Dermis blood vessel endothelial cell (primary cell): ENCODE measurements at regions not wholly inside any gene's neighbourhood (a gene's known extent, or its start where the extent isn't known, plus 50 kb on each side); places are given as distances from the start of the nearest gene placed in this dataset.
"Not testable (repeated sequence)": the region's sequence is repeated elsewhere in the genome, so short reads cannot be mapped to it uniquely, and the experiment has no call there.

Experiments used
- DNase-seq: peaks from one replicate; pipeline ENCODE4 v3.0.0; 2010

DNA sequence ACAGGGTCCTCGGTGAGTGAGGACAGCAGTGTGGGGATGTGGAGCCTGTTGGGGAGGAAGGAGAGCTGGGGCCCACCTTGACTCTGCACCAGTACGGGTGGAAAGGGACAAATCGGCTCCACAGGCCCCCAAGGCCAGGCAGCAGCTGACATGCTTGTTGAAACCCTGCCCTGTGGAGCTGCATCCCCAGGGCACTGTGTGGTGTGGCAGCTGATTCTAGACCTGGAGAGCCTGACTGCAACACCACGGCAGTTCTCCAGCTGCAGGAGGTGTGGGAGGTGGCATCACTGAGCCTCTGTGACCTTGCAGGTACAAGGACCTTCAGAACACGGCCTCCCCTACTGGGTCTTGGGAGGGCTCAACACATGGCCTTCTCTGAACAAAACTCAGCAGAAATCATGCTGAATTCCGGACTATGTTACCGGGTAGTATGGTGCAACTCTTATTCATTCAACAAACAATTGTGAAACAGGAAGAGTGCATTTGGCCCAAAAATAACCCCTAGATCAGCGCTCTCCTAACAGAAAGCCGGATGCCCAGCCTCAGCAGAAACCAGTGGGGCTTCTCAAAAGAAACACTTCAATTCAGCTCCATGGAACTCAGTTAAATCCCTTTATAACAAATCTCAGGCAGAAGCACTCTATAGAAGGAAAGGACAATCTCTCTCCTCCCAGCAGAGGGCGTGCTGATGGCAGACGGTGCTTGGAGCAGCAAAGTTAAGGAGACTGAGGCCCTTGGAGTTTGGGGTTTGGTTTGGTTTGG, 104.4 kb upstream of the SALL3 start:
- peak; percentile 24 for DNase-seq

DNA sequence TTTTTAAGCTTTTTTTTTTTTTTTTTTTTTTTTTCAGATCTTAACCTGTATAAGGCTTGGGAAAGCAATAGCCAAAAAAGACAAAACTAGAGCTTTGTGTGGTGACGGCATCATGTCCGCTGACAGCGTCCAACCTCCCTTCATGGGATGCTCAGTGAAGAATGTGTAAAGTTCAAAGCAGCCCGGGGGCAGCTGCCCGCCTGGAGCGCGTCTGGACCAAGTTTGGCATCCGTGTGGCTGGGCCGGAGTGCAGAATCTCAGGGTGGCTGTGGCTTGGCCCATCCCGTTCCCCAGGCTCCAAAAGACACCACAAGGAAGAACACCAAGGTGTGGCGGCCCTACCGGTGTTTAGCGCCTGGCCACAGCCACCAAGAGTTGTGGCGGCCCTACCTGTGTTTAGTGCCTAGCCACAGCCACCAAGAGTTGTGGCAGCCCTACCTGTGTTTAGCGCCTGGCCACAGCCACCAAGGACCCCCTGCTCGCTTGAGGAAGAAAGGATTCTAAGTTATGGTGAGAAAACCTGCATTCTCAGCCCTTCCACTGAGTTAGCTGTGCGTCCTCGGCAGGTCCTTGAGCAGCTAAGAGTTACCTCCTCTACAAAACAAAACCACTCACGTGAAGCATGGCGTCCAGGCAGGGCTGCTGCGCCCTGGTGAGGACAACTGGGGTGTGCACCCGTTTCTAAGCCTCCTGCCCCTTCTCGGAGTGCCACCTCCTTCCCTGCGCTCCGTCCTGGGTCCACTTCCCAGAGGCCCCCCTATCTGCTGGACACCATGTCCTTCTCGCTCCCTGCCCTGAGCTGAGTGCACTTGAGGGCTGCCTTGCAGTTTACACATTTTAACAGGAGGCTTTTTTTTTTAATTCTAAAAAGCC, 103.6 kb upstream of the SALL3 start:
- no peak for DNase-seq

DNA sequence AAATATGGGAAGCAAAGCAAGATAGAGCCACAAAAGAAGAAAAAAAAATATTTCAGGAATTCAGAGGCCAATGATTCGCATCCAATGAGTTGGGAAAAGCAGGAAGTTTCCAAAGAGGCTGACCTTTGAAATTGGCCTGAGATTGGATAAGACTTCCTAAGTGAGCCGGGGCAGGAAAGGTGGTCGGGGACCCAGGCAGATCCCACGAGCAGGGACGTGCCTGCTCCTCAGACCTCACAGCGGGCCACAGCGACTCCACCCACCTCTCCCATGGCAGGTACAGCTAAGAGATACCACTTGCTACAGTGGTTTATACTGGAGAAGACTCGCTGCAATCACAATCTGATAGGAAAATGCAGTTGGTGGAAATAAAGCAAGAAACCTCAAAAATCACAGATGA, 102.8 kb upstream of the SALL3 start:
- DNase-seq: no peak

DNA sequence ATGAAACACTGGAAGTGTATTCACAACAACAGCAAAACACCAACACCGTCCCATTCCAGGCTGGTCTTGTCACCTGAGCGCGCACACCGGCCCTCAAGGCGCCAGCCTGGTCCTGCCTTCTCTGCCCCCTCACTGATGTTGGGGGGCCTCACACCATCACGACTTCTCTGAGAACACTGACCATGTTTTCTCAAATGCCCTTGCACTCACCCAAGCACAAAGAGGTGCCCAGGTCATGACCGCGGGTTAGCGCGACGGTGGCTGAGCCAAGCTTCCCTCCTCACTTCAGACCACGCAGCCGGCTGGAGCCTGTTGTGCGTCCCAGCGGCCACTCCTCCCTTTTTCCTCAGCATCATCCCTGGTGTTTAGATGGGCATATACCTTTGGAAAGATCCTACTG, 101.3 kb upstream of the SALL3 start:
- DNase-seq: no peak

DNA sequence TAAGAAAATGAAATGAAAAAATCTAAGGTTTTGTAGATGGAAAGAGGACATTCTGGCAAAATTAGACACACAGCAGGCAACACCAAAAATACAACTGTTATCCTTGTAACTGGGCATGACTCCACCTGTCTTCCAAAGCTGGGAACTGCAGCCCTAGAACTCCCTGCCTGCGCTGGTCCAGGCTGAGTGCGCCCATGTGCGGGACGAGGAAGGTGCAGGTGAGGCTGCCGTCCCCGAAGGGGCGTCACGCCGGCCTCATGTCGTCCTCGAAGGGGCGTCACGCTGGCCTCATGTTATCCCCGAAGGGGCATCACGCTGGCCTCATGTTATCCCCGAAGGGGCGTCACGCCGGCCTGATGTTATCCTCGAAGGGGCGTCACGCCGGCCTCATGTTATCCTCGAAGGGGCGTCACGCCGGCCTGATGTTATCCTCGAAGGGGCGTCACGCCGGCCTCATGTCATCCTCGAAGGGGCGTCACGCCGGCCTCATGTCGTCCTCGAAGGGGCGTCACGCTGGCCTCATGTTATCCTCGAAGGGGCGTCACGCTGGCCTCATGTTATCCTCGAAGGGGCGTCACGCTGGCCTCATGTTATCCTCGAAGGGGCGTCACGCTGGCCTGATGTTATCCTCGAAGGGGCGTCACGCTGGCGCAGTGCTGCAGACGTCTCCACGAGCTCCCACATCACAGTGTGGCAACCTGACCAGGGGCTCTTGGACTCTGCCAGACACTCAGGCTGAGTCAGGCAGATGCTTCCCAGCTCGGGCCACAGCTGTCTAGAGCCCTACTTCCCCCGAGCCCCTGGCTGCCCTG, 100.3 kb upstream of the SALL3 start:
- DNase-seq: not testable (repeated sequence)

DNA sequence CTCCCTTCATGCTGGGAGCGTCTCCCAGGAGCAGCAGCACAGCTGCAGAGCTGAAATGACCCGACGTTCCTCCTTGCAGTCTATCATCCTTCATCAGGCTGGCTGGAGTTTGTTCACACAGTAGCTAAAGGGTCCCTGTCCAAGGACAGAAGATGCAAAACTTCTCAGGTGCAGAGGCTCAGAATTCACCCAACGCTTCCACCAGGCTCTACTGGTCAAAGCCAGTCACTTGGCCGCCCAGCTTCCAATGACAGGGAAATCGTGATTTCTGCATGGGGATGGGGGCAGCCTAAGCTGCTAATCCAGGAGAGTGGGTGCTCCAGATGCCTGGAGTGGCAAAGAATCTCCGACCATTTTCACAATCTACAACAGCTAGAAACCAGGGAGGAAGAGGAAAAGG, 97.0 kb upstream of the SALL3 start:
- DNase-seq: no peak

DNA sequence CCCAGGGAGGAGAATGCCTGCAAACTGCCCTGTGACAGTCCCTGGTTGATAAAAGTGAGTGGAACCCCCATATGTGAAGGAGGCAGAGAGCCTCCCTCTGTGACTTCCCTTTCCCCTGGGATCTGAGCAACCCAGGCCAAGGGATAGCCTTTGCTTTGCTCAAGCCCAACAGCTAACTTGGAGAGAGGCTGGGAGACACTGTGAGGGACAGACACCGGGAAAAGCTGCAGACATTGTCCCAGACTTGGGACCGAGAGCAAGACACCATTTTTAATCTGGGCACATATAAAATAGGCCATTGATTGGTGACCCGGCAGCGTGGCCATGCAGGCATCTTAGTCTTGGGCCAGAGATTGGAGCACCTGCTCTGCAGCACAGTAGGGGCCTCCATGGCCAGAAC, 96.1 kb upstream of the SALL3 start:
- no peak for DNase-seq

DNA sequence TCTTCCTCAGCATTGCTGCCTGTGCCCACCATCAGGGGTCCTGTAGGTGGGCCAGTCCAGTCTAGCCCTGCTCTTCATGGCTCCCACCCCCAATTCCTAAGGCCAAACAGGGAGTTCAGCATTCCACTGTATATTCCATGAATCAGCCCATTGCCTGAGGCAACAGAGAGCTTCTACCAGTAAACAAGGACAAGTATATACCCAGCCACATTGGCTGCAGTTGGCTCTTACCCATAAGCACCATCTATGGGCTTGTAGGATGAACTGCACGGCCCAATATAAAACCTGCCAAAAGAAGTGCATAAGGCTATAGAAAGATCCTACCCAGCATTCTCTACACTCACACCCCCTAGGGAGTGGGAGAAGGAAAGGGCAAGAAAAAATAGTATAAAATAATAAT, 95.1 kb upstream of the SALL3 start:
- DNase-seq: no peak

DNA sequence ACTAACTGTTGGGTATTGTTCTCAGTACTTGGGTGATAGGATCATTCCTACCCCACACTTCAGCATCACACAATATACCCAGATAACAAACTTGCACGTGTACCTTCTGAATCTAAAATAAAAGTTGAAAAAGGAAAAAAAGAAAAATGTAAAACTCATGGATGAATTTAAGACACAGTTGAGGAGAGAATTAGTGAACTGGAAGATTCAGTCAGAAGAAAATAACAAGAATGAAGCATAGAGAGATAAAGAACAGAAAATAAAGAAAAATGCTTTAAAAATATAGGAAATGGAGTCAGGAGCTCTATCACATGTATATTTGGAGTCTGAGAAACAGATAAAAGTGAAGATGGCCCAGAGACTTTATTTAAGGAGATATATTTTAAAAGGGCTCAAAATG, 90.4 kb upstream of the SALL3 start:
- no peak for DNase-seq

DNA sequence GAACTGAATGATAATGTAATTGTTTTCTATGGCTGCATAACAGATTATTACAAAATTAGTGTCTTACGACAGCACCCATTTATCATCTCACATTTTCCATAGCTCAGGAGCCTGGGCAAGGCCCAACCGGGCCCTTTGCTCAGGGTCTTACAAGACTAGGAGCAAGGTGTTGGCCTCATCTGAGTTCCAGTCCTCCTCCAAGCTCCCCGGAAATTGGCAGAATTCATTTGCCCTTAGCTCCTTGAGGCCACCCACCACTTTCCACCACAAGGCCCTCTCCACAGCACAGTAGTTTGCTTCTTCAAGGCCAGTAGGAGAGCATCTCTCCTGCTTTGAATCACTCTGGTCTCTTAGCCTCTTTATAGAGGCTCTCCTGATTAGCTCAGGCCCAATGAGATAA, 89.2 kb upstream of the SALL3 start:
- DNase-seq: no peak

DNA sequence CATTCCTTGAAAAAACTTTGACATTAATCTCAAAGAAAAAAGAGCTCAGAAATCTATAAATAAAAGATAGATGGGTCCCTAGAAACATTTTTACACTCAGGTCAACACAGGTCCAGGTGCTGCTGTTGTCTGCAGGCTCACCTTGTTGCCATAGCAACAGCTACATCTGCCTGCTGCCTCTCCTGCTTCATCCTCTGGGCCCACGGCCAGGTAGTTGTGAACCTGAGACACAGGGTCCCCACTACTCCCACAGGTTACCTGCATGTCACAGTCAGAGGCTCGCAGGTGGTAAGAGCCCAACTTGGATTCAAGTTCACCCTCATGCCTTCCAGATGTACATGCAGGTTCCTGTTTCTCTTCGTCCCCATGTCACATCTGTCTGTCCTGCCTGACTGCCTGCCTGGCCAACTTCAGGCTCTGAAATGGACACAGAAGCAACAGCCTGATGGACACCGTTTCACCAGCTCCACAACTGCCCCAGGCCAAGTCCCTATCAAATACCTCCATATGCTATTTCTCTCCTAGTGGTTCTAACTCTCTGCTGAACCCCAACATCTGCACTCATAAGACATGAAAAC, 88.3 kb upstream of the SALL3 start:
- no peak for DNase-seq

DNA sequence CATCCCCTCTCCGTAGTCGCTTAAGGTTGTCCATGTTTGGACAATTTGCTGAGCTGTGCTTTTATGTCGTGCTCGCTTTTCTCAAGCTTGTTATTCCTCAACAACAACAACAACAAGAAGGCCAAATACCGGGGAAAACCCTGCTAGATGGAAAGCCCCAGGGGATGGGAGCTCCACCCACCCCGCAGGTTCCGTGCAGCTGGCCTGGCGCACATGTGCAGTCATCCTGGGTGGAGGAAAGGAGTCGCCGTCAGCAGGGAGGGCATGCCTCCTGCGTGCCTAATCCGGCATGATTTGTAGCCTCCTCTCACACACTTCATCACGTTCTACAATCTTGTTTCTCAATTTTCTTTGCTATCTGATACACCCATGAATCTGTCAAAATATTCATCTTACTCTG, 87.4 kb upstream of the SALL3 start:
- no peak for DNase-seq

DNA sequence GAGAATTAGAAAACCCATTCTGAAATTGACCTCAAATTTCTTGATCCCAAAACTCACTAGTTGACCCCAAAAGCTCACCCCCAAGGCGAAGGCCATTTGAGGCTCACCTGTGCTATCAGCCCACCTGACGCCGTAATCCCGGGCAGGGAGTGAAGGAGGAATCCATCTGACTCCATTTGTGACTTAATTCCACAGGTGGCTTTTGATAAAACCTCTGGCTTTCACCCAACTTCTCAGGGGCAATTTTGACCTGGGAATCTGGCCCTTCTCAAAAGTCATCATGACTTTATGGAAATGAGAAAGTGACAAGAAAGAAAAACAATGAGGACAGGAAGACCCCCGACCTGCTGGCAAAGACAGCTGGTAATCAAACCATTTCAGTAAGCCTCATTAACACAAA, 86.9 kb upstream of the SALL3 start:
- DNase-seq: no peak

DNA sequence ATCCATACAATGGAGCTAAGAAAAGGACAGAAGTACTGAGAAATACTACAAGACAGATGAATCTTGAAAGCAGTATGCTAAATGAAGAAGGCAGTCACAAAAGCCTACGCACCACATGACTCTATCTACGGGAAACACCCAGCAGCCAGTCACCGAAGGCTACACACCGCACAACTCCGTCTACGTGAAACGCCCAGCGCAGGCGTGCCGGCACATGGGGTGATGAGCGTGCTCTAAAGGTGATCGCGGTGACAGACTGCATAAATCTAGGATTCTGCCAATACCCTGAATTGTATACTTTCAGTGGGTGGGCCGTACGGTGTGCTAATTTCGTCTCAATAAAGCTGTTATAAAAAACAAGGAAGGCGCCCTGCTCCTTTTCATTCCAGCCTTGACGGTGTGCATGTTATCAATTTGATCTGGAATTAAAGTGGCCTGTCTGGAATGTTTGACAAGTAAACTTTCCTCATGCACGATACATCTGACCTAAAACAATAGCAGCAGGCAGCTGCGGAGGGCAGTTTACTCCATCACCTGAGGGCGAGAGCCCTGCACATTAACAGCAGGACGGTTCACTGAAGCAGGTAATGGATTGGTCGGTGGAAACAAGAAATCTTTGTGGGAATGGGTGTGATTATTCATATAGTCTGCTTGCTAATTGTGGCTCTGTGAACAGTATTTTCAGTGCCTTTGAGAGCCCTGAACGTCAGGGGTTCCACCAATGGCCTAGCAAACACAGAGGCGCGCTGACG, 86.2 kb upstream of the SALL3 start:
- DNase-seq: no peak

DNA sequence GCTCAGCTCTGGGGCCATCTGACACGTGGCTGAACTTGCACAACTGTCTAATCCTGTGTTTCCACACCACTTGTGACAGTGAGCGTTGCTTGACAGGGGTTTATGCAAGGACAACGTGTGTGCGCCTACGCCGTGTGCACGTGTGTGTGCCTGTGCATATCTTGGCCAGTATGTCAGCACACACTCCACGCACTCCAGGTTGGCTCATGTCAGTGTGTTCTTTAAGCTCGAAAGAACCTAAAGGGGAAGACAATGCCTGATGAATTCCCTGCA, 85.6 kb upstream of the SALL3 start:
- no peak for DNase-seq

DNA sequence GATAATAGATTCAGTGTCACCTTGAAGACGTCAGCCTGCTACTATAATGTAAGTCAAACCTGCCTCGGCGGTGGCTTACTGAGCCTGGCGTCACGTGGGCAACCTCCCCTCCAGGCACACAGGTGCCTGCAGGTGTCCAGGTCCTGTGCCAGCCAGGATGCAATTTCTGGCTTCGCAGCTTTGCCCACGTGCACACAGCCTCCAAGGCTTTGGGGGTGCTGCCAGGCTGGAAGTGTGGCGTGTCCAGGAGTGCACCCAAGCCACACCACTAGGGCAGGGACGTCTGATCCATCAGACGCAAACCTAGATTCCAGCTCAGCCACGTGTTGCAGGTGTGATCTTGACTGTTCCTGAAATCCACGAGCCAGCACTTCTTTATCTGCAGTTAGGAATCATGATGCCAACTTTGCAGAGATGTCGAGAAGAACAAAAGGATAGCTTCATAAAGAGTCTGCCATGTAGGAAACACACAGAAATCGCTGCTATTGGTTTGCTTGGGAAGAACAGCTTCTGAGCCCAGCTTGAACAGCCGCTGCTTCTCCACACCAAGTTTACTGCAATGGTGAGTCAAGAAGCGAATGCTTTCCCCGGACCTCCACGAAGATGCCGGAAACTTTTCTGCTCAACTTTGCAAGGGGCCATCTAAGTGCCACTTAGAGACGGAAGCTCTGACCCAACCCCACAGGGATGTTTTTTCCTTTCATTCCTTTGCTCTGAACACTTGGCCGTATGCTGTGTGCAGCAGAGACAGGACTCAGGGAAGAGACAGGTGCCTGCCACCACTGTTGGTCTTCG, 84.2 kb upstream of the SALL3 start:
- DNase-seq: no peak

DNA sequence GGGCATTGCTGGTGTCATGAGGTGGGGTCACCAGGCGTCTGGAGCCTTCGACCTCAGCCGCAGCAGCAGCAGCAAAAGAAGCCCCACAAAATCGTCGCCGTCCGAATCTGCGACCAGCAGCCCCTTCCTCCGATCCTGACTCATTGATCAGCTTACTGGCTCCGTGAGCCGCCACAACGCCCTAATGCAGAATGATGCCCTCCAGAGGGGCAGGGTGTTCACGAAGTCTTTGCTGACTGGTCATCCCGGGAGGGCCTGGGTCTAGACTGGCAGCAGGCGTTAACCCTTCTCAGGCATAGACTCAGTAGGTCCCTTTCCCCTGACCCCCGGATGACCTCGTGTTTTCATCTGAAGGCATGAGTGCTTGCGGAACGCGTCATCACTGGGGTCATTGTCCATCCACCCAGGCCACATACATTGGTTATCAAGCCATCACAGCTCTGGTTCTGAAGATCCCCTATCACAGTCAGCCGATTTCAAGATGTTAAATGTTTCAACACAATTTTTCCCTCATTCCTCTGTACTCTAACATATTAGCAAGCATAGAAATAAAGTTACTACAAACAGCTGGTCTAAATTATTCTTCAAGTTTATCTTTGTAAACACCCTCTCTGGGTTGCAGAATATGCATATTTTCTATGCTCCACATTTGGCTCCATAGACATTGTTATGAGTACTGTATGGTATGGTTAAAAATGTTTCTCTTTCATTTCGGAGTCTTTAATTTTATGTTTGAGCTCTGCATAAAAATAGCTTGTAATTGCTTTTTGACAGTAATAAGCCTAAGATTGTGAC, 83.3 kb upstream of the SALL3 start:
- no peak for DNase-seq

DNA sequence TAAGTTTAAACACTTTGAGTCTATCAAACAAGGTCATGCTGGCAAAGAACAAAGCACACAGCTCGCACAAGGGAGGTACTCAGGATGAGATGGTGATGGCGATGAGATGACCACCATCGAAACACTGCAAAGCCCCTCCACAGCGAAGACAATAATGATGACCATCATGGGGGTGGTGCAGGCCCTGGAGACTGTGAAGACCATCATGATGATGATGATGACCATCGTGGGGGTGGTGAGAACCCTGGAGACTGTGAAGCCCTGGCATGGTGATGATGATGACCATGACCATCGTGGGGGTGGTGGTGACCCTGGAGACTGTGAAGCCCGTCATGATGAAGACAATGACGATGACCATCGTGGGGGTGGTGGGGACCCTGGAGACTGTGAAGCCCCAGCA, 81.6 kb upstream of the SALL3 start:
- DNase-seq: no peak

DNA sequence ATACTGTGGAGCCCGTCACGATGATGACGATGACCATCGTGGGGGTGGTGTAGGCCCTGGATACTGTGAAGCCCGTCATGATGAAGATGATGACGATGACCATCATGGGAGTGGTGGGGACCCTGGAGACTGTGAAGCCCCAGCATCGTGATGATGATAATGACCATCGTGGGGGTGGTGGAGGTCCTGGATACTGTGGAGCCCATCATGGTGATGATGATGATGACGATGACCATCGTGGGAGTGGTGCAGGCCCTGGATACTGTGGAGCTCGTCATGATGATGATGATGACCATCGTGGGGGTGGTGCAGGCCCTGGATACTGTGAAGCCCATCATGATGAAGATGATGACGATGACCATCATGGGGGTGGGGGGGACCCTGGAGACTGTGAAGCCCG, 81.0 kb upstream of the SALL3 start:
- no peak for DNase-seq

DNA sequence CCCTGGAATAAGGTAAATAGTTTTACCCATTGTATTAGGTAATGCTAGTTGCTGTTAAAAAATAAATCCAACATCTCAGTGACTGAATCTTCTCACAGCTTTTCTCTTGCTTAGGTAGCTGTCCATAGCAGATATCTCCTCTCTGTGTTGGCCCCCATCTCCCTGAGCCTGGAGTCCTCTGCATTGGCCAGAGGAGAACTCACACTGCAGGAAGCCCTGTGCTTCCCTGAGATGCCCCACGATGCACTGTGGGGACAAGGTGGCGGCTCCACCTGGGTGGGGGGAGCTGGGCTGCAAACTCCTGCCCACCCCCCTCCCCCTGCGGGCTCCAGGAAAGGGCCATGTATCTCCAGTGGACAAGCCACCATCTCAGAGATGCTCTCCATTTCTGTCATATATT, 80.4 kb upstream of the SALL3 start:
- no peak for DNase-seq
